Astrocyte of the hippocampus (primary cell): ENCODE measurements at regions not wholly inside any gene's neighbourhood (a gene's known extent, or its start where the extent isn't known, plus 50 kb on each side); places are given as distances from the start of the nearest gene placed in this dataset.
"Not testable (repeated sequence)": the region's sequence is repeated elsewhere in the genome, so short reads cannot be mapped to it uniquely, and the experiment has no call there.

Experiments
- DNase-seq: peaks from one replicate; pipeline ENCODE4 v3.0.0; 2011; ENCODE audit warnings: low read depth, low spot score

GRCh38 chrX:905848-906566, 275.4 kb downstream of the SHOX start:
- DNase-seq, result no peak

- no peak for DNase-seq
Observed at GRCh38 chrX:903116-903515, 272.5 kb downstream of the SHOX start.

GRCh38 chrX:896256-896655, 265.7 kb downstream of the SHOX start:
- no peak for DNase-seq

- DNase-seq, result no peak
Observed at GRCh38 chrX:889966-890651, 259.5 kb downstream of the SHOX start.

- DNase-seq, result not testable (repeated sequence)
Observed at GRCh38 chrX:887724-888123, 257.1 kb downstream of the SHOX start.

- no peak for DNase-seq
Observed at GRCh38 chrX:883588-883987, 253.0 kb downstream of the SHOX start.

GRCh38 chrX:879756-880698, 249.4 kb downstream of the SHOX start:
- not testable (repeated sequence) for DNase-seq

GRCh38 chrX:874061-874460, 243.5 kb downstream of the SHOX start:
- DNase-seq, result no peak

GRCh38 chrX:873016-873415, 242.4 kb downstream of the SHOX start:
- DNase-seq, result no peak

- no peak for DNase-seq
Observed at GRCh38 chrX:872090-872489, 241.5 kb downstream of the SHOX start.

GRCh38 chrX:871626-872025, 241.0 kb downstream of the SHOX start:
- DNase-seq, result no peak

GRCh38 chrX:867966-868647, 237.5 kb downstream of the SHOX start:
- no peak for DNase-seq

GRCh38 chrX:867502-867901, 236.9 kb downstream of the SHOX start:
- no peak for DNase-seq

- no peak for DNase-seq
Observed at GRCh38 chrX:866441-866990, 235.9 kb downstream of the SHOX start.

GRCh38 chrX:865422-865821, 234.8 kb downstream of the SHOX start:
- DNase-seq, result no peak

GRCh38 chrX:861921-862320, 231.3 kb downstream of the SHOX start:
- no peak for DNase-seq

- DNase-seq, result no peak
Observed at GRCh38 chrX:861340-861890, 230.8 kb downstream of the SHOX start.

- DNase-seq, result no peak
Observed at GRCh38 chrX:859329-859728, 228.7 kb downstream of the SHOX start.

GRCh38 chrX:858542-859078, 228.0 kb downstream of the SHOX start:
- DNase-seq, result no peak

- no peak for DNase-seq
Observed at GRCh38 chrX:857376-857775, 226.8 kb downstream of the SHOX start.
